GM21723 (cell line): ENCODE measurements at regions not wholly inside any gene's neighbourhood (a gene's known extent, or its start where the extent isn't known, plus 50 kb on each side); places are given as distances from the start of the nearest gene placed in this dataset.

Experiments
- ATAC-seq: cut with Tn5 transposase; IDR thresholded peaks from one replicate; pipeline ENCODE4 v1.9.1; 2021; ENCODE audit warnings: mild to moderate bottlenecking, moderate library complexity; ENCODE audit not compliant: unreplicated experiment

- ATAC-seq, result no peak
These were observed 97.1 kb upstream of the PRR20G start for GRCh38 chr3:127384717-127385539.

- ATAC-seq, result no peak
These were observed 95.9 kb upstream of the PRR20G start for GRCh38 chr3:127383656-127384179.

DNA sequence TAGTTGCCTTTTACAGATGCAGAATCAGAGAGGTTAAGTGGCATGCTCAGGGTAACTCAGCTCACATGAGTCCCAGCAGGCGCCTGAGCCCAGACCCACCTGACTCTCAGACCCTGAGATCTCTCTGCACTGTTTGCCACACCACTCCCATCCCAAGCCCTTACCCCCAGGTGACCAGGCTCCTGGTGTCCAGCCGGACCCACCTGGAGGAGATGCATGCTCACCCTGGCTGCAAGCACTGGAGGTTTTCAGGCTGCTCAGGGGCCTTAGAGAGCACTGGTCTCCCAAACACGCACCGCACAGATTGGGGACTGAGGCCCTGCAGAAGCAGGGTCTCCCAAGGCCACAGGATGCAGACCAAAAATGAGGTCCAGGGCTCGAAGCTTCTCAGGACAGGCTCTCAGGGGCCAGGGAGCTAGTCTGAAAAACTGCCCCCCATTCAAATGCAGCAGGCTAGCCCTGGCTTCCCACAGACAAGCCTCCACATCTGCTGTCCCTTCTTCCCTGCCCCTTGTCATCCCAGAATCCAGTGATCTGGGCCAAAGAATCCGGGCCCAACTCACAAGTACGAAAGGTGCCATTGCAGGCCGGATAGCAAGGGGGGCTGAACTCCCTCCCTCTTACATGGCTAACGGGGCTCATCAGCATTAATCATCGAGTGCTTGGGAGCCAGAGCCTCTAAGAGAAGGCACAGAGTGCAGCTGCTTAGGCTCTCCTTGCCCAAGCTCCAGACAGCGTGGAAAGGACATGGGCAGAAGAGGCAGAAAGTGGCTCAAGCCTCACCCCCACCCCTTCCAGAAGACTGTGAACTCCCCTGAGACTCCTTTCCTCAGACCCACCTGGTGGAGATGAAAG is 90.2 kb upstream of the PRR20G start:
- no peak for ATAC-seq

GRCh38 chr3:127375151-127375930 is 87.5 kb upstream of the PRR20G start:
- no peak for ATAC-seq

DNA sequence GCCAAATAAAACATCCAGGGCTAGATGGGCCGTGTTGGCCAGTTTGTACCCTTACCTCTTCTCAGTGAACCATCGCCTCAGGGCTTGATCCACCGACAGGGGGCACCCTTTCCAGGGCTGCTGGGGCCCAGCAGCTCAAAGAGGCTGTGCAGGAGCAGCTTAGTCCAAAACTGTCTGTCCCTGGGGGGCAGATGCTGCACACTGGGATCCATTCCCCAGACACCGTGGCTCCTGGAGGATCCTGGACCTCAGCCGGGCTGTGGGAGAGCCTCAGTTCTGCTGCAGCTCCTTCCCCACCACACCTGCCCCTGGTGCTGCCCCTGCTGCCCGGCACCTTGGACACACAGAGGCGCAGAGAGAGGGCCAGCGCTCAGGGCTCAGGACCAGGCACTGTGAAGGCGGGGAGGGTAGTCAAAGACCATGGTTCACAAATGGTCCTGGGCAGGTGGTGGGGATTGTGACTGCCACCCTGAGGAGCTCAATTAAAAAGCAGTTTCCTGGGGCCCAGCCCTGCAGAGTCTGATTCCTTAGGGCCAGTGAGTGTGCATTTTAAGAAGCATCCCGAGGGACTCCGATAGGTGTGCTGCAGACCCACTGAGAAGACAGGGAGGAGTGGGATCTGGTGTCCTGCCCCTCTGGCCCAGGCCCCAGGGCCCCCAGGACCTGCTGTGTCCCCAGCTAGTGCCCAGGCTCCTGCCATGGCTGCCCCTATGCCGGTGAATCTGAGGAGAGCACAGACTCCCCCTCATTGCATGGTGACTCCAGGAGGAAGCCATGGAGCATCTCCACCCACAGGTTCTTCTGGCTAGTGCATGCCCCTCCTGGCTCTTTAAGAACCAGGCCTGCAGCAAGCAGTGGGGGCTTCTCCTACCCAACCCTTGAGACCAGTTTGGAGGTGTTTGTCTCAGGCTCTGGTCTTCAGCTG is 86.5 kb upstream of the PRR20G start:
- ATAC-seq, result no peak

- no peak for ATAC-seq
These were observed 85.7 kb upstream of the PRR20G start for GRCh38 chr3:127373441-127374085.

- no peak for ATAC-seq
These were observed 84.0 kb upstream of the PRR20G start for GRCh38 chr3:127371846-127372245.

- no peak for ATAC-seq
These were observed 83.5 kb upstream of the PRR20G start for GRCh38 chr3:127371334-127371733.

- ATAC-seq, result no peak
These were observed 83.1 kb upstream of the PRR20G start for GRCh38 chr3:127370906-127371305.

GRCh38 chr3:127369356-127369935 is 81.6 kb upstream of the PRR20G start:
- ATAC-seq, result no peak

DNA sequence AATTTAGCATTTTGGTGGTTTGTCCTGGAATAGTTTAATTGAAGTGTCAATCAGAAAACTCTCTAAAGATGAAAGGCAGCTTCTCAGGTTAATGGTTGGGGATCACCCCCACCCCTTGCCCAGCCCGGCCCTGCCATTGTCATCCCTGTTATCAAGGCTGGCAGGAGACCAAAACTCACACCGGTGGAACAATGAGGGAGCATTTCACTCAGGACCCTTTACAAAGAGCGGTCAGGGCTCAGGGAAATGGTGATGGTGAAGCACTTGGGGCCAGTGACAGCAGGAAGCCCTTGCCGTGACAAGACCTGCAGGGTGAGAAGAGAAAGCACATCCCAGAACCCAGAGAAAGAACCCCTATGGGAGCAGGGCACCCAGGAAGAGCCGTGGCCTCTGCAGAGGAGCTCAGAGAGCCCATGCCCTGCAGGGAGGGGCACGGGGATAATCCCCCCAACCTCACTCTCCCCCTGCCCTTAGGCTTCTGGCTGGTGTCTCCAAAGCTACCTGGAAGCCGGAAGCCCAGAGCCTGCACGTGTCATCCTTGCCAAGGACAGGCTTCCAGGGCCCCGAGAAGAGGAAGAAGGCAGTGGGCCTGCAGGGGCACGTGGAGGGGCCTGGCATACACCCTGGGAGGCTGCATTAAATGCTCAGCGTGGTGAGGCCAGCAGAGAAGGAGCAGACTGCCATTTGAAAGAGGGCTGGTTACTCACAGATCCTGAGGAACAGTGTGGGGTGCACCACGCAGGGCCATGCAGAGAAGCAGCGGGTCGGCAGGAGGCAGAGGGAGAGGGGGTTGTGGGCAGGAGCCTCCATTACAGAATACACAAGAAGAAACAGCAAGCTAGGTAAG is 80.6 kb upstream of the PRR20G start:
- no peak for ATAC-seq

DNA sequence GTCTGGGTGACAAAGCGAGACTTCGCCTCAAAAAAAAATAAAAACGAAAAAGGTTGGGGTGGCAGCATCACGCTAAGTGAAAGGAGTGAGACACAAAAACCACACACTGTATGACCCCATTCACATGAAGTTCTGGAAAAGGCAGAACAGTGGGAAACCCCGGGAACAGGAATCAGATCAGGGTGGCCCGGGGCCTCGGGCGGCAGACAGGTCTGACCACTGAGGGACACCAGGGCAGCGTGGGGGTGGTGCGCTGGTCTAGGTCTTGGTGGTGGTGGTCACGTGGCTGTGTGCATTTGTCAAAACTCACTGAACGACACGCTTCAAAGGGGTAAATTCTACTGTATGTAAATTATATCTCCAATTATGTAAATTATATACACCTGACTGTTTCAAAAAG is 79.7 kb upstream of the PRR20G start:
- no peak for ATAC-seq

- ATAC-seq, result no peak
These were observed 78.5 kb upstream of the PRR20G start for GRCh38 chr3:127366383-127366782.

DNA sequence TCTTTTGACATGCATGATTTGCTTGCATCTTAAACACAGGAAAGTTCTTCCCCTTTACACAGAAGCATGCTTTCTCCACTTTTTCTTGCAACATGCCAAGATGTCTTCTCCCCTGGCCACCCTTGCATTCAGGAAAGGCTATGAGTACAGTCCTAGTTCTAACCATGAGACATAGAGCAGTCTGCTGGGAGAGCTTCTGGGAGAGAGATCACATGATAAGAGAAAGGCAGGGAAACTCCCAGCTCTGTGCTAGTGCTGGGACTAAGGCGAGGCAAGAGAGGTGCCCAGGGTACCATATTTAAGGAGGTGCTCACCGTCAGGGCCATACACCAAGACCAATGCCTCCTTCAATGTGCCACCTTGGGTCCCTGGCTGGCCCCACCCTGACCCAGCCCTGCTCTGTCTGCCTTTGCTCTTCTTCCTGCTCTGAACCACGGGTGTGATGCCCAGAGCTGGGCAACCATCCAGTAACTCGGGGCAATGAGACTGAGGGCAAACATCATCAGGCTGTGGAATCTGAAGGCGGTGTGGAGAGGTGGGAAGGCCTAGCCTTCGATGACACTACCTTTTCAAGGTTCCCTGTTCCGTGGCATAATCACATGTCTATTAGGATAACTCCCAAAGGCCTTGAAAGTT is 77.4 kb upstream of the PRR20G start:
- no peak for ATAC-seq

GRCh38 chr3:127363891-127364290 is 76.0 kb upstream of the PRR20G start:
- ATAC-seq, result no peak

DNA sequence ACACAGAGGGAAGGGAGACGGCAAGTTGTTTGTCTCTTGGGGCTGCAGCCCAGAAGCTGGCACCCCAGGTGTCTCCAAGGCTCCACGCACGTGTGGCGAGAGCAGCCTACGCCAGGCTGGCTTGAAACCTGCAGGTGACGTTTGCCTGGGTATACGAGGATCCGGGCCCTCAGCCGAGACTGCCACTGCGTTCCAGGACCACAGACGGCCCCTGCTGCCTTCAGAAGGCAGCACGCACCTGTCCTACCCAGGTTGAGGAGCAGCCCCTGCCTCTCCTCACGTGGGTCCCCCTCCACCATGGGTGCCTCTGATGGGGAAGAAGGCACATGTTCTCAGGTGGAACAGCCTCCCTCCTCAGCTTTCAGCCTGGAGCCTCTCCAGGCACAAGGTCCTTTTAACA is 75.3 kb upstream of the PRR20G start:
- no peak for ATAC-seq

GRCh38 chr3:127360647-127361046 is 72.8 kb upstream of the PRR20G start:
- ATAC-seq, result no peak

- no peak for ATAC-seq
These were observed 70.8 kb upstream of the PRR20G start for GRCh38 chr3:127358641-127359040.
